ENCODE measurements at regions not wholly inside any gene's neighbourhood (a gene's known extent, or its start where the extent isn't known, plus 50 kb on each side); places are given as distances from the start of the nearest gene placed in this dataset.
"Not testable (repeated sequence)": the region's sequence is repeated elsewhere in the genome, so short reads cannot be mapped to it uniquely, and the experiment has no call there.

DNA sequence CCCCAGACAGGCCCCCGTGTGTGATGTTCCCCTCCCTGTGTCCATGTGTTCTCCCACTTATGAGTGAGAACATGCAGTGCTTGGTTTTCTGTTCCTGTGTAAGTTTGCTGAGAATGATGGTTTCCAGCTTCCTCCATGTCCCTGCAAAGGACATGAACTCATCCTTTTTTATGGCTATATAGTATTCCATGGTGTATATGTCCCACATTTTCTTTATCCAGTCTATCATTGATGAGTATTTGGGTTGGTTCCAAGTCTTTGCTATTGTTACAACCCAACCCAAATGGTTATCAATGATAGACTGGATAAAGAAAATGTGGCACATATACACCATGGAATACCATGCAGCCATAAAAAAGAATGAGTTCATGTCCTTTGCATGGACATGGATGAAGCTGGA, 184.5 kb downstream of the PDCD6IP start:
- TF ChIP-seq, protein P1, sequence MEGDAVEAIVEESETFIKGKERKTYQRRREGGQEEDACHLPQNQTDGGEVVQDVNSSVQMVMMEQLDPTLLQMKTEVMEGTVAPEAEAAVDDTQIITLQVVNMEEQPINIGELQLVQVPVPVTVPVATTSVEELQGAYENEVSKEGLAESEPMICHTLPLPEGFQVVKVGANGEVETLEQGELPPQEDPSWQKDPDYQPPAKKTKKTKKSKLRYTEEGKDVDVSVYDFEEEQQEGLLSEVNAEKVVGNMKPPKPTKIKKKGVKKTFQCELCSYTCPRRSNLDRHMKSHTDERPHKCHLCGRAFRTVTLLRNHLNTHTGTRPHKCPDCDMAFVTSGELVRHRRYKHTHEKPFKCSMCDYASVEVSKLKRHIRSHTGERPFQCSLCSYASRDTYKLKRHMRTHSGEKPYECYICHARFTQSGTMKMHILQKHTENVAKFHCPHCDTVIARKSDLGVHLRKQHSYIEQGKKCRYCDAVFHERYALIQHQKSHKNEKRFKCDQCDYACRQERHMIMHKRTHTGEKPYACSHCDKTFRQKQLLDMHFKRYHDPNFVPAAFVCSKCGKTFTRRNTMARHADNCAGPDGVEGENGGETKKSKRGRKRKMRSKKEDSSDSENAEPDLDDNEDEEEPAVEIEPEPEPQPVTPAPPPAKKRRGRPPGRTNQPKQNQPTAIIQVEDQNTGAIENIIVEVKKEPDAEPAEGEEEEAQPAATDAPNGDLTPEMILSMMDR (IDR thresholded peaks at IDR 0.05) = not testable (repeated sequence)
- not testable (repeated sequence) for TF ChIP-seq POLR2A (IDR thresholded peaks at IDR 0.05)

Data from Peyer's patch (tissue), 4 donors.